ENCODE measurements at regions not wholly inside any gene's neighbourhood (a gene's known extent, or its start where the extent isn't known, plus 50 kb on each side); places are given as distances from the start of the nearest gene placed in this dataset.

DNA sequence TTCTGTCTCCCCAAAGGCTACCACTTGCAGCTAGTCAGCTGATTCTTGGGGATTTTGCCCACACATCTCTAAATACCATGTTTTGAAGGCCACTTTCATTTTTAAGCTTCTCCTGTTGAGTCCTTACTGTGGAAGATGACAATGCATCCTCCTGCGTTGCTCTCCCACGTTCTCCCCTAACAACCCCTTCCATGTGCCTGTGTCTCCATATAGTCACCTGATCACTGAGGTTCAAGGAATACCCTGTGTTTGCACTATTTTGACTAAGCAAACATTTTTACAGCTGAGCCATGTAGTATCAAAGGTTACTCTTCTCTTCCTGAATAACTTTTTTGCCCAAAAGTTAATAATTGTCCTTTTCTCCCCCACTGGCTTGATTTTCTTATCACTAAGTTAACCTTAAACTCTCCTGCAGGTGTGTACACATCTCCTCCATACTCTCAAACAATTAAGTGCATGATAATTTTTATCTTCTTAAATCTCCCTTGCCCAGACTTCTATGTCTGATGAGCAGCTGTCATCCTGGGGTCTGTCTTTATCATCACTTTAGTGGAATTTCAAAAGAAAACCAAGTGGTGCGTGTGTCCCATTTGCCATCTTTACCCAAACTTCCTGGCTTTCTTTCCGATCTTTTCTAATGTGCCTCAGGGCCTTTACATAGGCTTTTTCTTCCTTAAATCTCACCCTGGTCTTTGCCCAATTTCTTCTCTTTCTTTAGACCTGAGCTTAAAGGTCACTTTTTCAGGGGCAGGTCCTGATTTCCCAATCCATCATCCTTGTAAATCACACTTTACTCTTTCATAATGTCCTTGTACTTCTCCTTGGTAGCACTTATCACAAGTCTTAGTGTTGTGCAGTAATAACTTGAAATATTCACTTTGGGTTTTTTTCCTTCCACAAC is 85.2 kb upstream of the SPATS2L start:
- no peak for ATAC-seq
- DNase-seq (ENCODE audit: low spot score): no peak
- intact Hi-C loops (cut with DNase I): no loop called here

- intact Hi-C loops (cut with DNase I): no loop called here
- DNase-seq (ENCODE audit: low spot score) (no peak), ATAC-seq (no peak)
Measured at GRCh38 chr2:200222791-200223190, 83.7 kb upstream of the SPATS2L start.

GRCh38 chr2:200223205-200223784 is 83.2 kb upstream of the SPATS2L start:
- DNase-seq (ENCODE audit: low spot score): no peak
- ATAC-seq: peak; percentile 52
- intact Hi-C loops (cut with DNase I): no loop called here

DNA sequence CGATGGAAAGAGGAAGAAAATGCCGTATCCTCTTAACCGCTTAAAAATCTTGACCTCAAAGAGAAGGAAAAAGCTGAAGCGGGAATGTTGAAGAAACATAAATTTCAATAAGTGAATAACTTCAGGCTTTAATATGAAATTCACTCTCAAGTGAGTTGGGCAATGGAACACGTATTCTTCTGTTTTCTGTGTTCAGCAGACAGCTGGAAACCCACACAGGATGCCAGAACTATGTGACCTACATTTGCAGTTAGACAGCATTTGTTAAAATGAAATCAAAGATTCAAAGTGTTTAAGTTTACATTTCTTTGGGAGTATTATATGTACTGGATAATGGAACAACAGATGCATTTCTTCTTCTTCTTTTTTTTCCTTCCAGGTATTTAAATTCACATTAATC is 80.5 kb upstream of the SPATS2L start:
- DNase-seq (ENCODE audit: low spot score): no peak
- peak; percentile 84 for ATAC-seq
- intact Hi-C loops (cut with DNase I): no loop called here

GRCh38 chr2:200226451-200227426 is 79.8 kb upstream of the SPATS2L start:
- intact Hi-C loops (cut with DNase I): no loop called here
- DNase-seq (ENCODE audit: low spot score): no peak
- ATAC-seq: peak; percentile 71

- no peak for ATAC-seq
- intact Hi-C loops (cut with DNase I): no loop called here
- no peak for DNase-seq (ENCODE audit: low spot score)
Measured at GRCh38 chr2:200230716-200231115, 75.8 kb upstream of the SPATS2L start.

GRCh38 chr2:200235533-200235932 is 71.0 kb upstream of the SPATS2L start:
- intact Hi-C loops (cut with DNase I): no loop called here
- ATAC-seq: no peak
- DNase-seq (ENCODE audit: low spot score): no peak

DNA sequence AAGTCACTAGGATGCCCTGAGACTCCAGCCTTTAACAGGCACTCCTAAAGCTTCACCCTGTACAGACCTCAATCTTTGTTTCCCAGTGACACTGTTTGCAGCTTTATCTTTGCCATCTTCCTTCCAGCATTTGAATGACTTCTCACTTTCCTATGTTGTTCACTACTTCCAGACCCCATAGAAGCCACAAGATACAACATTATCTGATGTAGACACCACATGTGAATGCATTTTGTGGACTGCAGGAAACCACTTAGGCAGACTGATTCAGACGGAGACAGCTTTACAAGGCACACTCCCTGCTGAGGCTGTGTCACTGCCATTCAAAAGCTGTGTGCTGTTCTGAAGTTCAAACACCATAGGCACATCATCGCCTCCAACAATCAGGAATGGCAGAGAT is 67.3 kb upstream of the SPATS2L start:
- ATAC-seq: no peak
- DNase-seq (ENCODE audit: low spot score): no peak
- intact Hi-C loops (cut with DNase I): no loop called here

DNA sequence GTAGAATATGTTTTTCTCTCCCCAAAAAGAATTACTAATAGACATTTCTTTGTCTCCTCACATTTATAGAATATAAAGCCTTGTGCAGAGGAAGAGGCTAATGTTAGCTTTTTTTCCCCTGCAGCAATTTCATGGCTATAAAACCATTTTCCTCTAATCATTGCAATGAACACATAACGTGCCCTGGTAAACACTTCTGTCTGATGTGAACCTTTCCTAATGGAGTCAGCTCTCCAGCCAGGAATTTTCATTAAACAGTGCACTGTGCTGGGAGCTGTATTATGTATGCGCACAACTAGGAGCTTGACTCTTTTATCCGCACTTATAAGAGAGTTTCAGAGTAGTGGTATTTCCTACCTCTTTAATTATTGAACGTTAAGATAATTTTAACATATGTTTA is 63.9 kb upstream of the SPATS2L start:
- intact Hi-C loops (cut with DNase I): no loop called here
- no peak for ATAC-seq
- no peak for DNase-seq (ENCODE audit: low spot score)

DNA sequence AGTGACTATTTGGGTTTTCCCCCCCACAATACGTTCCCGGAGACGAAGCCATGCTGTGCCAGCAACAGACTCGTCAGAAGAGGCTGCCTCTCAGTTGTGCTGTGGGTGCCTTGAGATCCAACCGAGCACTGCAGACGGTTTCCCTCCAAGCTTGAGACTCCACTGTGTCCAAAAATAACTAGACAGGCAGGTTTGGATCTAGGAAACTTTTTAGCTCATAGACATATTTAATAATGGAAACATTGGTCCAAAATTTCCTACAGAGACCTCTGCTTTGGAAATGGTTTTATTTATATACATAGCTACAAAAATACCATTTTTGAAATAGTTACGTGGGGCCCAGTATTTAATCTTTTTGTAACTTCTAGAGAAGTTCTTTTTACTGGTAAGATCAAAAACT is 63.1 kb upstream of the SPATS2L start:
- ATAC-seq (no peak), DNase-seq (ENCODE audit: low spot score) (no peak)
- intact Hi-C loops (cut with DNase I): no loop called here

- intact Hi-C loops (cut with DNase I): no loop called here
- ATAC-seq: no peak
Measured at GRCh38 chr2:200244111-200244510, 62.4 kb upstream of the SPATS2L start.

DNA sequence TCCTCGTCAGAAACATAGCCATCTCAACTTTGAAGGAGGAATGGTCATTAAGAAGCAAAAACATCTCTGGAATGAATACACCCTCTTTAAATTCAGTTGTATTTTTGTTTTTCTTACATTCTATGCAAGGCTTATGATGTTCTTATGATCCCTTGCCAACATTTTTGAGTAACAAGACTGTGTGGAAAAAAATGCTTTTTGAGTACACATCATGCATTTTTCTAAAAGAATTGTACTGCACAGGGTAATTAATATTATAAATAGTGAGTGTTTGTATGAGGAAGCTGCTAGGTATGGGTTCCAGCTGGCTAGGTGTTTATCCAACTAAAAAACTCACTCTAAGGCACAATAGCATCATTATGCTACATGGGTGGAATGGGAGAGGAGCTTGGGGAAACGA is 59.0 kb upstream of the SPATS2L start:
- ATAC-seq (no peak), DNase-seq (ENCODE audit: low spot score) (no peak)
- intact Hi-C loops (cut with DNase I): no loop called here

More at GRCh38 chr2:200244111-200244510, 62.4 kb upstream of the SPATS2L start:
- no peak for DNase-seq (ENCODE audit: low spot score)

- DNase-seq (ENCODE audit: low spot score) (no peak), ATAC-seq (peak; percentile 84)
- intact Hi-C loops (cut with DNase I): no loop called here
Measured at GRCh38 chr2:200252265-200253067, 54.0 kb upstream of the SPATS2L start.

DNA sequence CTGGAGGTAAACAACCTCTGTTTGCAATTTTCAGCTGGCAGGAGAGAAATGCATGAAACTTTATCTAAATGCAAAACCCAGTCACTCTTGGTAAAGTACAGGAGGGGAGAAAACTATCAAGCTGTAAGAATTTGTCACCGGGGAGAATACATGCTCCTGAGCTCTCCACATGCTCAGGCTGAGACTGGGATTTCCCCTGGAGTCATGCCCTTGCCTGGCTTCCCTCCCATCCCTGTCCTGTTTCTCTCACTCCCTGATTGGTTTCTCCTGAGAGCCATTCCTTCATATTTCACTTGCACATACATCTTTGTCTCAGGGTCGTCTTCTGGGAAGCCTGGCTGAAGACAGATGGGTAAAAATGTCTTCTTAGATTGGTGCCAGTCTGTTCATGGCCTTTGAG is 52.9 kb upstream of the SPATS2L start:
- DNase-seq (ENCODE audit: low spot score): no peak
- no peak for ATAC-seq
- intact Hi-C loops (cut with DNase I): no loop called here

GRCh38 chr2:200254773-200255172 is 51.7 kb upstream of the SPATS2L start:
- intact Hi-C loops (cut with DNase I): no loop called here
- ATAC-seq: no peak

GRCh38 chr2:200255549-200255948 is 50.9 kb upstream of the SPATS2L start:
- intact Hi-C loops (cut with DNase I): no loop called here
- DNase-seq (ENCODE audit: low spot score) (no peak), ATAC-seq (no peak)

More at GRCh38 chr2:200254773-200255172, 51.7 kb upstream of the SPATS2L start:
- DNase-seq (ENCODE audit: low spot score): no peak
